H1 (cell line): ENCODE measurements at regions not wholly inside any gene's neighbourhood (a gene's known extent, or its start where the extent isn't known, plus 50 kb on each side); places are given as distances from the start of the nearest gene placed in this dataset.

Experiments used
- CTCF ChIA-PET: fragments of 300-600 bp; sonication (Branson Sonifier 250); formaldehyde crosslinking; loops from one replicate; lab custom pipeline; 2021; ENCODE audit not compliant: partially characterized antibody; lab: Charles Lee
- POLR2A ChIA-PET: fragments of 300-600 bp; sonication (Branson Sonifier 250); formaldehyde crosslinking; loops from one replicate; lab custom pipeline; 2021; ENCODE audit warnings: inconsistent platforms; ENCODE audit not compliant: partially characterized antibody; lab: Charles Lee
- DNase-seq, 2 experiments: peaks; one replicate each; pipeline versions ENCODE4 v3.0.0 to v3.0.0-alpha.2; 2010 to 2022; ENCODE audit warnings: low spot score in 2 of 2, low read depth in 1 of 2, mixed read lengths in 1 of 2
- FAIRE-seq: peaks from 2 replicates; lab custom pipeline; 2011; peaks lifted over from hg19 to GRCh38; lab: Jason Lieb, UNC
- H2AFZ ChIP-seq: 2 replicates; pipeline ENCODE4 v1.8.1; 2012; ENCODE audit warnings: low read length, inconsistent platforms
- H2AK5ac ChIP-seq: 2 replicates; pipeline ENCODE4 v1.6.1; 2013; ENCODE audit warnings: low read depth, low read length
- H2BK120ac ChIP-seq: replicated peaks from 2 replicates; pipeline ENCODE3; 2013; ENCODE audit warnings: low read depth, low read length, inconsistent platforms
- H2BK12ac ChIP-seq: 2 replicates; pipeline ENCODE4 v1.6.1; 2013; ENCODE audit warnings: low read depth, low read length
- H2BK15ac ChIP-seq: 2 replicates; pipeline ENCODE4 v1.6.1; 2013; ENCODE audit warnings: low read length
- H2BK20ac ChIP-seq: 2 replicates; pipeline ENCODE4 v1.6.1; 2013; ENCODE audit warnings: low read length
- H2BK5ac ChIP-seq: 2 replicates; pipeline ENCODE4 v1.6.1; 2013; ENCODE audit warnings: low read depth, low read length
- H3K14ac ChIP-seq: 2 replicates; pipeline ENCODE4 v1.6.1; 2013; ENCODE audit warnings: inconsistent platforms; ENCODE audit not compliant: insufficient read length
- H3K18ac ChIP-seq: 2 replicates; pipeline ENCODE4 v1.6.1; 2013; ENCODE audit warnings: low read length; ENCODE audit errors: extremely low read depth
- H3K23ac ChIP-seq: 2 replicates; pipeline ENCODE4 v1.6.1; 2013; ENCODE audit warnings: inconsistent platforms; ENCODE audit not compliant: insufficient read length
- H3K23me2 ChIP-seq: 2 replicates; pipeline ENCODE4 v1.6.1; 2013; ENCODE audit warnings: low read depth, low read length
- H3K27ac ChIP-seq: 2 replicates; pipeline ENCODE4 v1.6.1; 2011; ENCODE audit warnings: low read depth, low read length, inconsistent platforms
- H3K27me3 ChIP-seq, 4 experiments: replicated peaks in 1 of 4; 1 replicate in 1 of 4; 2 replicates in 3 of 4; pipeline versions ENCODE4 v1.6.1 to v1.8.1; 2011 to 2013; ENCODE audit warnings: low read length in 3 of 4, mild to moderate bottlenecking in 3 of 4, inconsistent platforms in 2 of 4, mixed read lengths in 2 of 4, moderate library complexity in 1 of 4; ENCODE audit not compliant: control insufficient read depth in 3 of 4, insufficient read depth in 3 of 4; ENCODE audit errors: extremely low read depth in 1 of 4
- H3K36me3 ChIP-seq, 4 experiments: 2 replicates each; pipeline versions ENCODE4 v1.6.1 to v1.8.1; 2011 to 2013; ENCODE audit warnings: mild to moderate bottlenecking in 4 of 4, low read length in 3 of 4, moderate library complexity in 2 of 4, control low read depth in 1 of 4, inconsistent platforms in 1 of 4; ENCODE audit not compliant: insufficient read depth in 4 of 4, control insufficient read depth in 2 of 4
- H3K4ac ChIP-seq: replicated peaks from 2 replicates; pipeline ENCODE3; 2013; ENCODE audit warnings: low read length, low read depth, mixed read lengths, inconsistent platforms; ENCODE audit not compliant: insufficient read length
- H3K4me1 ChIP-seq, 4 experiments: replicated peaks in 1 of 4; 1 replicate in 1 of 4; 2 replicates in 3 of 4; pipeline versions ENCODE4 v1.6.1 to v1.8.1; 2011 to 2013; ENCODE audit warnings: low read length in 3 of 4, inconsistent platforms in 2 of 4, mixed read lengths in 1 of 4; ENCODE audit not compliant: insufficient read depth in 4 of 4, control insufficient read depth in 3 of 4
- H3K4me2 ChIP-seq, 2 experiments: 2 replicates each; pipeline versions ENCODE4 v1.6.1 to v1.8.1; 2011 to 2013; ENCODE audit warnings: low read depth in 2 of 2, low read length in 2 of 2, control low read depth in 1 of 2, inconsistent platforms in 1 of 2, mild to moderate bottlenecking in 1 of 2; ENCODE audit not compliant: insufficient read depth in 1 of 2
- H3K4me3 ChIP-seq, 4 experiments: fragments of 200-600, 300-600 bp in 1 of 4; sonication (generic), shearing (Covaris generic), sonication (Bioruptor Twin) in 1 of 4; 2 replicates each; pipeline versions ENCODE4 v1.5.1 to v1.8.1; 2011 to 2016; ENCODE audit warnings: low read length in 4 of 4, low read depth in 3 of 4, control low read depth in 2 of 4, inconsistent platforms in 2 of 4, mild to moderate bottlenecking in 2 of 4, mixed read lengths in 1 of 4, moderate library complexity in 1 of 4; ENCODE audit not compliant: insufficient read depth in 2 of 4; ENCODE audit errors: extremely low read depth in 1 of 4
- H3K56ac ChIP-seq: replicated peaks from 2 replicates; pipeline ENCODE3; 2013; ENCODE audit warnings: low read depth, mild to moderate bottlenecking, mixed read lengths, low read length, inconsistent platforms; ENCODE audit not compliant: insufficient read length
- H3K79me1 ChIP-seq: 2 replicates; pipeline ENCODE4 v1.6.1; 2013; ENCODE audit warnings: low read depth, low read length, control low read depth
- H3K79me2 ChIP-seq, 2 experiments: 2 replicates each; pipeline versions ENCODE4 v1.6.1 to v1.8.1; 2012 to 2013; ENCODE audit warnings: low read length in 2 of 2, mild to moderate bottlenecking in 2 of 2, inconsistent platforms in 1 of 2; ENCODE audit not compliant: insufficient read depth in 2 of 2, control insufficient read depth in 1 of 2
- H3K9ac ChIP-seq, 4 experiments: replicated peaks in 1 of 4; 1 replicate in 1 of 4; 2 replicates in 3 of 4; pipeline versions ENCODE4 v1.6.1 to v1.8.1; 2011 to 2013; ENCODE audit warnings: low read depth in 3 of 4, low read length in 3 of 4, control low read depth in 2 of 4, mild to moderate bottlenecking in 2 of 4, moderate library complexity in 2 of 4, inconsistent platforms in 1 of 4; ENCODE audit errors: extremely low read depth in 1 of 4
- H3K9me3 ChIP-seq, 2 experiments: 2 replicates each; pipeline versions ENCODE4 v1.6.1 to v1.8.1; 2012 to 2013; ENCODE audit warnings: mild to moderate bottlenecking in 2 of 2, moderate library complexity in 2 of 2, control low read depth in 1 of 2, inconsistent platforms in 1 of 2, low read depth in 1 of 2, low read length in 1 of 2, mixed read lengths in 1 of 2; ENCODE audit not compliant: insufficient read depth in 2 of 2
- H4K20me1 ChIP-seq, 2 experiments: replicated peaks in 1 of 2; 2 replicates each; pipeline versions ENCODE3 to v1.8.1; 2011 to 2013; ENCODE audit warnings: inconsistent platforms in 2 of 2, low read length in 2 of 2, mild to moderate bottlenecking in 1 of 2; ENCODE audit not compliant: insufficient read depth in 2 of 2, control insufficient read depth in 1 of 2
- H4K5ac ChIP-seq: 2 replicates; pipeline ENCODE4 v1.6.1; 2013; ENCODE audit warnings: low read length, low read depth, mixed read lengths, inconsistent platforms; ENCODE audit not compliant: insufficient read length
- H4K8ac ChIP-seq: 2 replicates; pipeline ENCODE4 v1.8.0; 2013; ENCODE audit warnings: mild to moderate bottlenecking, moderate library complexity, low read length, inconsistent platforms; ENCODE audit not compliant: insufficient read depth; ENCODE audit errors: extremely low read depth
- H4K91ac ChIP-seq: replicated peaks from 2 replicates; pipeline ENCODE3; 2013; ENCODE audit warnings: low read length, mixed read lengths, inconsistent platforms; ENCODE audit not compliant: insufficient read length
- CEBPB ChIP-seq: IDR thresholded peaks from 2 replicates; pipeline ENCODE4 v1.6.1; 2012; ENCODE audit warnings: low read depth, low read length
- TAF7 ChIP-seq: optimal IDR thresholded peaks from 2 replicates; pipeline ENCODE3; 2011; ENCODE audit warnings: low read depth, mild to moderate bottlenecking, inconsistent platforms, low read length, moderate library complexity, borderline replicate concordance
- WGBS, 2 experiments: shearing (Covaris generic) in 1 of 2; methylation state at CpG; one replicate each; pipeline versions ENCODE4 v1.1.6 to v1.1.7; 2013 to 2015; ENCODE audit warnings: low lambda C conversion rate in 2 of 2, mixed read lengths in 2 of 2, inconsistent platforms in 1 of 2, low coverage in 1 of 2, missing lambda C conversion rate in 1 of 2; ENCODE audit not compliant: insufficient replicate concordance in 2 of 2, insufficient coverage in 1 of 2, insufficient read length in 1 of 2; ENCODE audit errors: extremely low coverage in 1 of 2, missing lambda C conversion rate in 1 of 2; 5-methylcytosine and 5-hydroxymethylcytosine counted together

- Histone ChIP-seq H2AK5ac (no peak overlapping the region), H3K36me3 (no peaks in the 10 kb centered on the region), H3K18ac (no peak overlapping the region), H3K9me3 (peaks cover 7% of the 10 kb centered on the region in 2 experiments), H2BK15ac (peak overlapping the region; percentile 88; the same call in 1 of the 2 replicates), H3K27me3 (no peaks in the 10 kb centered on the region), H3K4me2 (no peak overlapping the region), H4K20me1 (no peaks in the 10 kb centered on the region), H3K56ac (no peak overlapping the region), H2AFZ (no peak overlapping the region), H3K23ac (no peak overlapping the region), H3K23me2 (no peaks in the 10 kb centered on the region), H2BK120ac (peak overlapping the region; percentile 63)
- no peak for FAIRE-seq
- 81% methylated on average over 4 of the region's 4 CpGs; no CpG with 5 or more reads in 1 of the 2 experiments for WGBS, 2 experiments
- TF ChIP-seq CEBPB (0 out of 2 replicates have a peak, but pooled peaks have one; percentile 11), TAF7 (no peak)
- TF ChIP-seq, all 59 proteins: peak for 1
- no peak overlapping the region for H2BK12ac ChIP-seq
- H2BK20ac ChIP-seq = no peak overlapping the region
- no peak overlapping the region for H3K9ac ChIP-seq
- H3K4me3 ChIP-seq = no peak overlapping the region
- ChIA-PET POLR2A (no interaction called here), CTCF (interaction anchor here (1.1 to 2.0 kb wide), 6 partner anchors 13 to 335 kb away, joined by 3 to 8 read pairs (median 4); partner anchors contain the start of gene LSG1)
- H3K4me1 ChIP-seq = peaks cover 0 to 6% (median 2%) of the 10 kb centered on the region in 4 experiments; a peak in 4 of 7 replicates
- H3K79me1 ChIP-seq = no peaks in the 10 kb centered on the region
- H3K4ac ChIP-seq = no peak overlapping the region
- no peak overlapping the region for H3K14ac ChIP-seq
- no peak overlapping the region for H3K27ac ChIP-seq
- no peak overlapping the region for H2BK5ac ChIP-seq
- no peaks in the 10 kb centered on the region for H3K79me2 ChIP-seq
- DNase-seq = no peak
- H4K91ac ChIP-seq = no peak overlapping the region
- no peak overlapping the region for H4K5ac ChIP-seq
- H4K8ac ChIP-seq = no peak overlapping the region
Measured at GRCh38 chr3:195007766-195008165, 263.2 kb downstream of the XXYLT1 start.
